NCI-H2107 treated with DMSO at 0.1 percent for 48 hours (cell line): ENCODE measurements at regions not wholly inside any gene's neighbourhood (a gene's known extent, or its start where the extent isn't known, plus 50 kb on each side); places are given as distances from the start of the nearest gene placed in this dataset.

Source experiments
- DNase-seq: peaks from one replicate; lab custom pipeline; 2025; ENCODE audit not compliant: unreplicated experiment; lab: John Stamatoyannopoulos, UW

- no peak for DNase-seq
These were observed 376.4 kb downstream of the KCTD8 start for GRCh38 chr4:44071959-44072955.

- no peak for DNase-seq
These were observed 361.9 kb downstream of the KCTD8 start for GRCh38 chr4:44086753-44087152.

- DNase-seq, result no peak
These were observed 355.2 kb downstream of the KCTD8 start for GRCh38 chr4:44093390-44093789.

GRCh38 chr4:44098973-44099372 is 349.6 kb downstream of the KCTD8 start:
- DNase-seq, result no peak

- no peak for DNase-seq
These were observed 348.2 kb downstream of the KCTD8 start for GRCh38 chr4:44100456-44100855.

GRCh38 chr4:44118971-44119680 is 329.5 kb downstream of the KCTD8 start:
- DNase-seq, result no peak

- no peak for DNase-seq
These were observed 328.0 kb downstream of the KCTD8 start for GRCh38 chr4:44120646-44121045.

GRCh38 chr4:44121210-44121609 is 327.4 kb downstream of the KCTD8 start:
- no peak for DNase-seq
